A549 (cell line): ENCODE measurements at regions not wholly inside any gene's neighbourhood (a gene's known extent, or its start where the extent isn't known, plus 50 kb on each side); places are given as distances from the start of the nearest gene placed in this dataset.
"Not testable (repeated sequence)": the region's sequence is repeated elsewhere in the genome, so short reads cannot be mapped to it uniquely, and the experiment has no call there.

Source experiments
- ATAC-seq, 2 experiments: fragments of 200-7000 bp in 1 of 2; fragments of >200 bp in 1 of 2; cut with Nextera tagmentation in 1 of 2; cut with Tn5 transposase in 1 of 2; 3 replicates each; pipeline versions ENCODE4 v1.8.0 to v1.9.1; 2018 to 2020; ENCODE audit warnings: mild to moderate bottlenecking in 1 of 2, moderate library complexity in 1 of 2
- CTCF ChIA-PET: fragments of 300-600 bp; sonication (Branson Sonifier 250); formaldehyde crosslinking; extraction: SDS; loops from one replicate; lab custom pipeline; 2021; ENCODE audit warnings: antibody characterized with exemption, inconsistent platforms; lab: Yijun Ruan, JAX
- POLR2A ChIA-PET: fragments of 350-600 bp; formaldehyde crosslinking; extraction: SDS; loops from one replicate; lab custom pipeline; 2021; ENCODE audit warnings: antibody characterized with exemption, inconsistent platforms; lab: Yijun Ruan, JAX
- DNase-seq, 2 experiments: peaks; one replicate each; pipeline versions ENCODE4 v3.0.0 to v3.0.0-alpha.2; 2011 to 2016; ENCODE audit warnings: low read depth in 1 of 2, low spot score in 1 of 2
- FAIRE-seq: peaks from 2 replicates; lab custom pipeline; 2011; peaks lifted over from hg19 to GRCh38; lab: Jason Lieb, UNC
- H3K27ac ChIP-seq, 2 experiments: fragments of >200 bp; sonication (Bioruptor Twin); formaldehyde crosslinking; 3 replicates each; pipeline ENCODE4 v1.5.1; 2016 to 2017
- H3K4me1 ChIP-seq: fragments of >200 bp; sonication (Bioruptor Twin); formaldehyde crosslinking; 3 replicates; pipeline ENCODE4 v1.6.1; 2016
- H3K4me2 ChIP-seq: fragments of >200 bp; sonication (Bioruptor Twin); formaldehyde crosslinking; 3 replicates; pipeline ENCODE4 v1.6.1; 2016
- H3K4me3 ChIP-seq: fragments of >200 bp; sonication (Bioruptor Twin); formaldehyde crosslinking; 3 replicates; pipeline ENCODE4 v1.5.1; 2016
- H3K9me3 ChIP-seq: fragments of >200 bp; sonication (Bioruptor Twin); formaldehyde crosslinking; 3 replicates; pipeline ENCODE4 v1.6.1; 2016
- ATOH8 ChIP-seq: fragments of 250-450 bp; sonication (Bioruptor Pico); IDR thresholded peaks from 2 replicates; pipeline ENCODE4 v1.5.0; 2020; ENCODE audit warnings: low read depth, mild to moderate bottlenecking, moderate library complexity
- BCL3 ChIP-seq: fragments of >200 bp; sonication (Bioruptor Twin); formaldehyde crosslinking; IDR thresholded peaks from 3 replicates; pipeline ENCODE4 v1.6.1; 2016
- BHLHE40 ChIP-seq: IDR thresholded peaks from 2 replicates; pipeline ENCODE4 v1.6.1; 2012; ENCODE audit warnings: low read depth, low read length, inconsistent platforms
- CBX8 ChIP-seq: fragments of 200-600 bp; sonication (generic); IDR thresholded peaks from 2 replicates; pipeline ENCODE4 v1.6.1; 2016
- CHD2 ChIP-seq: fragments of 150-350 bp; IDR thresholded peaks from 2 replicates; pipeline ENCODE4 v1.6.1; 2014; ENCODE audit warnings: low read length; ENCODE audit not compliant: partially characterized antibody
- CHD4 ChIP-seq: fragments of 200-600 bp; sonication (generic); IDR thresholded peaks from 2 replicates; pipeline ENCODE4 v1.6.1; 2016; ENCODE audit warnings: antibody characterized with exemption, mild to moderate bottlenecking, borderline replicate concordance
- CTCF ChIP-seq: fragments of >200 bp; sonication (Bioruptor Twin); formaldehyde crosslinking; IDR thresholded peaks from 3 replicates; pipeline ENCODE4 v1.5.1; 2016
- GATA3 ChIP-seq: IDR thresholded peaks from 2 replicates; pipeline ENCODE4 v1.6.1; 2012; ENCODE audit warnings: borderline replicate concordance
- HDAC2 ChIP-seq: fragments of 200-600 bp; sonication (generic); IDR thresholded peaks from 2 replicates; pipeline ENCODE4 v1.6.1; 2016
- HEYL ChIP-seq: fragments of 250-450 bp; sonication (Bioruptor Pico); IDR thresholded peaks from 2 replicates; pipeline ENCODE4 v1.8.0; 2021; ENCODE audit warnings: mild to moderate bottlenecking, moderate library complexity
- HOXA7 ChIP-seq: fragments of 250-450 bp; sonication (Bioruptor Pico); IDR thresholded peaks from 2 replicates; pipeline ENCODE4 v1.5.0; 2020; ENCODE audit warnings: mild to moderate bottlenecking, moderate library complexity
- JUN ChIP-seq, 2 experiments: fragments of >200 bp; sonication (Bioruptor Twin); formaldehyde crosslinking; IDR thresholded peaks; 2 replicates in 1 of 2; 3 replicates in 1 of 2; pipeline ENCODE4 v1.6.1; 2016 to 2017
- KDM5A ChIP-seq: fragments of 200-600 bp; sonication (generic); IDR thresholded peaks from 2 replicates; pipeline ENCODE4 v1.6.1; 2016; ENCODE audit warnings: antibody characterized with exemption, mild to moderate bottlenecking
- MAFK ChIP-seq: fragments of 450-650 bp; IDR thresholded peaks from 2 replicates; pipeline ENCODE4 v1.6.1; 2014; ENCODE audit not compliant: partially characterized antibody
- MYC ChIP-seq: IDR thresholded peaks from 2 replicates; pipeline ENCODE4 v1.6.1; 2012; ENCODE audit warnings: mild to moderate bottlenecking, inconsistent platforms, low read length, improper control_type of control experiment, borderline replicate concordance
- NR3C1 ChIP-seq: fragments of >200 bp; sonication (Bioruptor Twin); formaldehyde crosslinking; IDR thresholded peaks from 3 replicates; pipeline ENCODE4 v1.6.1; 2017
- REST ChIP-seq: fragments of 200-600 bp; sonication (generic); IDR thresholded peaks from 2 replicates; pipeline ENCODE4 v1.6.1; 2016; ENCODE audit warnings: antibody characterized with exemption, mild to moderate bottlenecking, moderate library complexity
- SMC3 ChIP-seq: fragments of >200 bp; sonication (Bioruptor Twin); formaldehyde crosslinking; IDR thresholded peaks from 3 replicates; pipeline ENCODE4 v1.6.1; 2018; ENCODE audit warnings: inconsistent platforms
- TFCP2L1 ChIP-seq: fragments of 250-450 bp; sonication (Bioruptor Pico); IDR thresholded peaks from 2 replicates; pipeline ENCODE4 v1.5.0; 2021; ENCODE audit warnings: mild to moderate bottlenecking
- USF2 ChIP-seq: fragments of 450-650 bp; IDR thresholded peaks from 2 replicates; pipeline ENCODE4 v1.6.1; 2014; ENCODE audit warnings: antibody characterized with exemption
- ZNF302 ChIP-seq: fragments of 250-450 bp; sonication (Bioruptor Pico); IDR thresholded peaks from 2 replicates; pipeline ENCODE4 v1.9.0; 2021; ENCODE audit warnings: inconsistent platforms, mild to moderate bottlenecking, moderate library complexity
- WGBS: methylation state at CpG from one replicate; pipeline ENCODE4 v1.1.6; 2017; ENCODE audit errors: missing lambda C conversion rate; 5-methylcytosine and 5-hydroxymethylcytosine counted together

GRCh38 chr2:183903026-183903425, 695.3 kb upstream of the ZNF804A start (continued):
- no peak for TF ChIP-seq TFCP2L1 (CRISPR knock-in tag)
- no peak for TF ChIP-seq BCL3
- no peak for TF ChIP-seq HDAC2
- TF ChIP-seq CTCF, result no peak
- TF ChIP-seq, all 56 proteins: peak for 0

GRCh38 chr2:183916041-183916440, 682.3 kb upstream of the ZNF804A start:
- ATAC-seq, H3K9me3 ChIP-seq, FAIRE-seq, DNase-seq, H3K4me3 ChIP-seq, H3K27ac ChIP-seq, CTCF ChIA-PET, H3K4me2 ChIP-seq, H3K4me1 ChIP-seq, POLR2A ChIA-PET: not testable (repeated sequence)
- 7% methylated on average over 3 of the region's 3 CpGs for WGBS

- Histone ChIP-seq H3K4me1 (no peaks in the 10 kb centered on the region), H3K9me3 (no peaks in the 10 kb centered on the region), H3K4me2 (no peak overlapping the region), H3K4me3 (no peak overlapping the region), H3K27ac (no peak overlapping the region)
- DNase-seq (no peak), ATAC-seq (no peak), FAIRE-seq (no peak)
- ChIA-PET CTCF (no interaction called here), POLR2A (no interaction called here)
- no peak for TF ChIP-seq GATA3
- no peak for TF ChIP-seq ZNF302
- TF ChIP-seq ATOH8 (CRISPR knock-in tag), result no peak
- TF ChIP-seq JUN (IDR thresholded peaks at IDR 0.05), result no peak
- TF ChIP-seq REST, result no peak
- TF ChIP-seq HOXA7 (CRISPR knock-in tag), result no peak
- TF ChIP-seq NR3C1, result no peak
- no peak for TF ChIP-seq CHD4
- no peak for TF ChIP-seq USF2
- TF ChIP-seq CHD2, result no peak
- no peak for TF ChIP-seq KDM5A
- no peak for TF ChIP-seq MAFK
- TF ChIP-seq BHLHE40, result no peak
- no peak for TF ChIP-seq SMC3
- TF ChIP-seq MYC, result no peak
- no peak for TF ChIP-seq CBX8
- no peak for TF ChIP-seq HEYL (CRISPR knock-in tag)
- 6% methylated on average over 1 of the region's 1 CpG for WGBS
These were observed 679.2 kb upstream of the ZNF804A start for GRCh38 chr2:183919167-183919566.
